ENCODE measurements at regions not wholly inside any gene's neighbourhood (a gene's known extent, or its start where the extent isn't known, plus 50 kb on each side); places are given as distances from the start of the nearest gene placed in this dataset.
"Not testable (repeated sequence)": the region's sequence is repeated elsewhere in the genome, so short reads cannot be mapped to it uniquely, and the experiment has no call there.

DNA sequence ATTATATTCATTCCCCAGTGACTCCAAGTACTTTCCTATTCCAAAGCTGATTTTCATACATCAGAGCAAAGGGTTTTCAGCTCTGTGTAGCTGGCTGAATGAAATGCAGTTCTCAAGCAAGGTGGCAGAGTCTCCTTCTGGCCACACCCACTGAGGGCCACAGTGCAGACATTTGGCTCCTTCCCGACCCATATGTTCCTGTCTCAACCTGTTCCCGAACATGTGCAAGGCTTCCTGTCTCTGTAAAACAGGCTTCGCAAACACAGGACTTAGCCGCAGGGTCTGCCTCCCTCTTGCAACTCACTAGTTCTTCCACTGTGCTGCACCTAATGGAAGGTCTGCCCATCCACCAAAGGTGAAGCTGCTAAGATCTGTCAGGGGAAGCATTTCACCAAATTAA lies 249.2 kb downstream of the MID1IP1 start:
- Histone ChIP-seq H3K9me3 (ENCODE audit: low read depth, low read length) (no peaks in the 10 kb centered on the region), H3K4me1 (ENCODE audit: insufficient read depth, low read length) (no peaks in the 10 kb centered on the region), H3K4me3 (ENCODE audit: low read length) (no peak overlapping the region), H3K27me3 (ENCODE audit: insufficient read depth, low read length) (no peaks in the 10 kb centered on the region)

DNA sequence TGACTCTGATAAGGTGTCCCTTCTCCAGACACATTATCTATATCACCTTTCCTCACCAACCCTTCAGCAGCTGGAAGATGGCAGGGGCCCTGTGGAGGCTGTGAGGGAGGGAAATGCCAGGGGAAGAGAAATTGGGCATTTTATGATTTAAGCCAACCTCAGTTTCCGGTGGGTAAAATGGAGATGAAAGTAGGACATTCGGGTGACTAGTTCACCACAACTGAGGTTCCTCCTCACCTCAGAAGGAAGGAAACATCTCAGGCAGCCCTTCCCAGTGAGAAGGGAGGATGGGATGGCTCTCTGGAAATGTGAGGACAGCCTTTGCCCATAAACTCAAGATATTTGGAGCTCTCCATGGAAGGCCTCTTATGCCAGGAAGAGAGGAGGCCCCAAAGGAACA lies 251.5 kb downstream of the MID1IP1 start:
- Histone ChIP-seq H3K4me1 (ENCODE audit: insufficient read depth, low read length) (no peaks in the 10 kb centered on the region), H3K9me3 (ENCODE audit: low read depth, low read length) (no peaks in the 10 kb centered on the region), H3K27me3 (ENCODE audit: insufficient read depth, low read length) (no peaks in the 10 kb centered on the region), H3K4me3 (ENCODE audit: low read length) (no peak overlapping the region)

DNA sequence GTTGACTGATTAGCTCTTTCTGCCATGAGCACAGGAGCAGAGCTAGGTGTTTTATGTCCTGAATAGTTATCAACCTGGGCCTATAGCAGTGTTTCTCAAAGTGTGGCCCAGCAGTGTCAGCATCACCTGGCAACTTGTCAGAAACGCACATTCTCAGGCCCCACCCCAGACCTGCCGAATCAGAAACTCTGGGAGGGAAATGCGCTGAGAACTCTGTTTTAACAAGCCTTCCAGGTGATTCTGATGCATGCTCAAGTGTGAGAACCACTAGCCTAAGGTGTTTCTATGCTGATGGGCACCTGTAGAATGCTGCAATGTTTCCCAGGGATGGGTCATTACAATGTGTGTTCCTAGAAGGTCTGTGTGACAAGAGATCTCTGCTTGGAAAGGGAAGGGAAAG lies 257.5 kb downstream of the MID1IP1 start:
- no peak overlapping the region for H3K4me3 ChIP-seq (ENCODE audit: low read length)
- H3K4me1 ChIP-seq (ENCODE audit: insufficient read depth, low read length), result peaks cover 12% of the 10 kb centered on the region
- H3K9me3 ChIP-seq (ENCODE audit: low read depth, low read length), result no peaks in the 10 kb centered on the region
- no peaks in the 10 kb centered on the region for H3K27me3 ChIP-seq (ENCODE audit: insufficient read depth, low read length)

DNA sequence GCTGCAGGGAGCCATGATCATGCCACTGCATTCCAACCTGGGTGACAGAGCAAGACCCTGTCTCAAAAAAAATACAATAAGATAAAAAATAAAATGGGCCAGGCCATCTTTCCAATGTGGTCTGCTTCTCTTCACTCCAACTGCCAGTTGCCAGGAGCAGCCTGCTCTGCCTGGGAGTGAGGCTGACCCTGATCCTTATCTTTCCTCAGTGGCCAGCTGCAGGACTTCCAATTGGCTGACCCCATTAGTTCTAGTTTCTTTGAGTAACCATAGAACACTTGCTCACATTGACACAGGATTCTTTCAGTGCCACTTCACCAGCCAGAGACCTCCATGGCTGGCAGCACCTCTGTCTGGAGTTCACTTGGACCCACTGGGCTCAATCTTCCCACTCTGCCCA lies 258.6 kb downstream of the MID1IP1 start:
- Histone ChIP-seq H3K4me3 (ENCODE audit: low read length) (no peak overlapping the region), H3K4me1 (ENCODE audit: insufficient read depth, low read length) (peaks cover 17% of the 10 kb centered on the region), H3K9me3 (ENCODE audit: low read depth, low read length) (no peaks in the 10 kb centered on the region), H3K27me3 (ENCODE audit: insufficient read depth, low read length) (no peaks in the 10 kb centered on the region)

DNA sequence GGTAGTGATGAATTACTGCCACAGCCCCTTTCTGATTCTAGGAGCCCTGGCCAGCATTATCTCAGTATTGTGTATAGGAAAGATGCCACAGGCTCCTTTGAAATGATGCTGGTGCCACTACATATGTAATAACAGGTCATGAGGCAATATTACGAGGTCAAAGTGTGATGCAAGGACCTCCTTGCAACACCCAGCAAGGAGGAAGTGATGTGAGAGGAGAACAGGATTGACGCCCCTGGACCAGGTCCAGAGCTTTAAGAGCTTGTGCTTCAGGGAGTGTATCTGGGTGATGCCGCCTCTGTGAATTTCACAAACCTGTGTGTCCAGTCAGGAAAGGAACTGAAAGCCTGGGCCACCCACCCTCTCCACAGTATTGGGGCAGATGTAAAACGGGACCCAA lies 261.8 kb downstream of the MID1IP1 start:
- no peak overlapping the region for H3K4me3 ChIP-seq (ENCODE audit: low read length)
- no peaks in the 10 kb centered on the region for H3K9me3 ChIP-seq (ENCODE audit: low read depth, low read length)
- peaks cover 17% of the 10 kb centered on the region for H3K4me1 ChIP-seq (ENCODE audit: insufficient read depth, low read length)
- H3K27me3 ChIP-seq (ENCODE audit: insufficient read depth, low read length), result no peaks in the 10 kb centered on the region

DNA sequence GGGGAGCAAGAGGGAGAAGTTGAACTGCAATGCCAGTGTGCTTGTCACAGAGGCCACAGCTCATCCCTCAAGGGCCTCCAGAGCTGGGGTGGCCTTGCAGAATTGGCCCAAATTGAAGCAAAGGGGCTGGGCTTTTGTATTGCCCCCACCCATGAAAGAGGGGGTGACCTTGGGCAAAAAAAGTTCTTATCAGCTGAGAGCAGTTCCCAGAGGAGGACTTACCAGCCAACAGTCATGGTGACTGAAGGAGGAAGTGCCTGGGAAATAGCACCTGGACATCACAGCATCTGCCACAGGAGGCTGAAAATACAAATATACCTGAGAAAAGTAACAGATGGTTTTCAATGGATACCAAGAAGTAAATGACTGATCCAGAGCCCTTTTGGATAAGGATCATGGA lies 262.4 kb downstream of the MID1IP1 start:
- Histone ChIP-seq H3K9me3 (ENCODE audit: low read depth, low read length) (no peaks in the 10 kb centered on the region), H3K4me3 (ENCODE audit: low read length) (no peak overlapping the region), H3K4me1 (ENCODE audit: insufficient read depth, low read length) (peaks cover 17% of the 10 kb centered on the region), H3K27me3 (ENCODE audit: insufficient read depth, low read length) (no peaks in the 10 kb centered on the region)

DNA sequence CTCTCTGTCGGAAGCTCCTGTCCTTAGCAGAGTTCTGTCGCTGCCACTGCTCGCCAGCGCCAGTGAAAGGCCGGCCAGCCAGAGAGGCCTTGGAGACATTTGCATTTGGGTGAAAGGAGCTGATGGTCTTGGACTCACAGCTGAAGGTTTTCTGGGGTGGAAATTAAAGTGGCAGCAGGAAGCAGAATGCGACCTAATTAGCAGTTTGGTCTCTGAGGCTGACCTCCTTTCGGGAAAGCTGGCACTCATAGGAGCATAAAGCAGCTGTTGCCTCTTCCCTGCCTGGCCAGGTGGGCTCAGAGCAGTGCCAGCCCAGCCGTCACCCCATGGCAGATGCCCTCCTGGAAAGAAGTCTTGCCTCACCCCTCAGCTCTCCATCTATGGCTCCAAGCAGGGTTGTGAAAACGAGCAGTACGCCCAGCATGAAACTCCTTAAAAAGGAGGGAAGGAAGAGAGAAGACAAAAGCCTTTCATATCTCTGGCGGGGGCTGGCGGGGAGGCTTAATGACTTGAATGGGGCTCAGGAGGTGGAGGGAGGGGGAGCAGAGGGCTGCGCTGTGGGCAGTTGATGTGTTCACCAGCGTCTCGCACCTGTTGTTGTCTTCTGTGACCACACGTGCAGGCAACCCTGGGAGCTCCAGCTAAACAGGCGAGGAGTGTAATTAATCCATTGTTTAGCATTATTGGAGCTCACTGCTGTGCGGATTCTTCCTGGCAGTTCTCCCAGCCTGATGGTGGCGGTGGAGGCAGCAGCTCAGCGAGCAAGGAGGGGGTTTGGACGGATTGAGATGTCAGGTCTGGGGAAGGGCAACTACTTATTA lies 264.0 kb downstream of the MID1IP1 start:
- H3K4me3 ChIP-seq (ENCODE audit: low read length), result no peak overlapping the region
- H3K9me3 ChIP-seq (ENCODE audit: low read depth, low read length), result no peaks in the 10 kb centered on the region
- no peaks in the 10 kb centered on the region for H3K27me3 ChIP-seq (ENCODE audit: insufficient read depth, low read length)
- H3K4me1 ChIP-seq (ENCODE audit: insufficient read depth, low read length), result peaks cover 17% of the 10 kb centered on the region

DNA sequence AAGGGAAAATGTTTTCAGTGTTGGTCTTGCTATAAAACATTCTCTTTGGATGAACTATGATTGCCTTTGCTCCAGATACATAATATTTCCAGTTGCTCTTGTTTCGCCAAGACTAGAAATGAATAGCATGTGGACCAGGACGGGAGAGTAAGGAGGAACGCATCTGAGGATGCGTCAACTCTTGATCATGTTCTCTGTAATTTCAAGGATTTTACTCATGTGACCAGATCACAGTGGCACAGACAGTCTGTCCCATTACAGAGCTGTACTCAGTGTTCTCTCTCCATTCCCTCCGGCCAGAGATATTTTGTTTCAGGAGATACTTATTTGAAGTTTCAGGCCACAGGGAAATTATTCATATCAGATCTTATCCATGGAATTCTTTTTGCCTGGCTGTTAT lies 266.6 kb downstream of the MID1IP1 start:
- Histone ChIP-seq H3K4me1 (ENCODE audit: insufficient read depth, low read length) (peaks cover 11% of the 10 kb centered on the region), H3K9me3 (ENCODE audit: low read depth, low read length) (no peaks in the 10 kb centered on the region), H3K4me3 (ENCODE audit: low read length) (no peak overlapping the region), H3K27me3 (ENCODE audit: insufficient read depth, low read length) (no peaks in the 10 kb centered on the region)

DNA sequence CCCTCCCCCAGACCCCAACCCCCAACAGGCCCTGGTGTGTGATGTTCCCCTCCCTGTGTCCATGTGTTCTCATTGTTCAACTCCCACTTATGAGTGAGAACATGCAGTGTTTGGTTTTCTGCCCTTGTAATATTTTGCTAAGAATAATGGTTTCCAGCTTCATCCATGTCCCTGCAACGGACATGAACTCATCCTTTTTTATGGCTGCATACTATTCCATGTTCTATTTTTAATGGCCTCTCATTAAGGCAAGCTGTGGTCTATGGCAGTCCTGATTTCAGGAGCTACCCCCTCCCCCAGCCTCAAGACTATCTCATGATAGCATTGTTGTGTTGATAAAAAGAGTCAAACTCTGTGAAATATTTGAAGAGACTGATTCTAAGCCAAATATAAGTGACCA lies 267.4 kb downstream of the MID1IP1 start:
- not testable (repeated sequence) for H3K27me3 ChIP-seq (ENCODE audit: insufficient read depth, low read length); H3K4me3 ChIP-seq (ENCODE audit: low read length); H3K4me1 ChIP-seq (ENCODE audit: insufficient read depth, low read length); H3K9me3 ChIP-seq (ENCODE audit: low read depth, low read length)

DNA sequence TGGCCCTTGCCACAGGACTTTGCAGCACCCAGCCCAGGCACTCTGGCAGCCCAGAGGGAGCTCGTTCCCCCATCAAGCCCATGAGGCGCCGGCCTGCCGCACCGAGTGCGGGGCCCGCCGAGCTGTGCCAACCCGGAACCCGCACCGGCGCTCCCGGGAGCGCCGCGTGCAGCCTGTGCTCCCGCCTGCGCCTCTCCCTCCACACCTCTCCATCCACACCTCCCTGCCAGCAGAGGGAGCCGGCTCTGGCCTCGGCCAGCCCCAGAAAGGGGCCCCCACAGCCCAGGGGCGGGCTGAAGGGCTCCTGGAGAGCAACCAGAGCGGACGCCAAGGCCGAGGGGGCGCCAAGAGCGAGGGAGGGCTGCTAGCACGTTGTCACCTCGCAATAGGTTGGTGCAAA lies 268.8 kb downstream of the MID1IP1 start:
- Histone ChIP-seq H3K9me3 (ENCODE audit: low read depth, low read length) (no peaks in the 10 kb centered on the region), H3K27me3 (ENCODE audit: insufficient read depth, low read length) (no peaks in the 10 kb centered on the region), H3K4me3 (ENCODE audit: low read length) (no peak overlapping the region), H3K4me1 (ENCODE audit: insufficient read depth, low read length) (no peaks in the 10 kb centered on the region)

DNA sequence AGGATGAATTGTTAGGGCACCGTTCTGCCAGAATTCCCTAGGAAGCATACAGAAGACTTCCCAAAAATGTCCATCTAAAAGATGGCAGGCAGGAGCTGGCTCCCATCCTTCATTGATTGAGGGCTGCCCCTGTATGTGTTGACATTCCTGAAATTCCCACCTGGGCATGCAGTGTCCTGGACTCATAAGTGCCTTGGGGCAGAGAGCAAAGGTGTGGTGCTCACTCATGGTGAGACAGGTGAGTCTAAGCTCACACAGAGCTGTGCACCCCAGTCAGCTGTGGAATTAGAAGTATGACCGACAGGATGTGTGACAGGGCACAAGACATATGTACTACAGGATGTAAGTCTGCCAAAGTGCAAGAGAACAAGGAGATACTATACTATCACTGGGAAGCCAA lies 271.9 kb downstream of the MID1IP1 start:
- H3K4me3 ChIP-seq (ENCODE audit: low read length), result no peak overlapping the region
- no peaks in the 10 kb centered on the region for H3K4me1 ChIP-seq (ENCODE audit: insufficient read depth, low read length)
- no peaks in the 10 kb centered on the region for H3K9me3 ChIP-seq (ENCODE audit: low read depth, low read length)
- H3K27me3 ChIP-seq (ENCODE audit: insufficient read depth, low read length), result no peaks in the 10 kb centered on the region

DNA sequence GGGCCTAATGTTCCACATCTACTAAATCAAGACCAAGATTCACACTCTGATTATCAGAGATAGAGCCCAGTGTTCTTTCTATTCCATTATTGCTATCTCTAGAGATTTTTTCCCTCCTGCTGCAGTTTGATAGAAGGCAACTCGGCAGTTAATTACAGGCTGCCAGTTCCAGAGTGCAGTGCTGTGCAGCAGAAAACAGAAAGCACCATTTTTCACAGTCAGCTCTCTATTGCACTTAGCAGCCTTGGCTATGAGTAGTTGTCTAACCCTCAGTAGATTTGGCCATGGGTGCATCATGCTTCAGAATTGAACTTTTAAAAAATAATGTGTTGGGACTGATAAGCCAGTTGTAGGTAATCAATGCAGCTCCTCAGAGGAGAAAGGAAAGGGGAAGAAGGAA lies 295.3 kb downstream of the MID1IP1 start:
- Histone ChIP-seq H3K4me3 (ENCODE audit: low read length) (no peak overlapping the region), H3K9me3 (ENCODE audit: low read depth, low read length) (no peaks in the 10 kb centered on the region), H3K4me1 (ENCODE audit: insufficient read depth, low read length) (no peaks in the 10 kb centered on the region), H3K27me3 (ENCODE audit: insufficient read depth, low read length) (no peaks in the 10 kb centered on the region)

DNA sequence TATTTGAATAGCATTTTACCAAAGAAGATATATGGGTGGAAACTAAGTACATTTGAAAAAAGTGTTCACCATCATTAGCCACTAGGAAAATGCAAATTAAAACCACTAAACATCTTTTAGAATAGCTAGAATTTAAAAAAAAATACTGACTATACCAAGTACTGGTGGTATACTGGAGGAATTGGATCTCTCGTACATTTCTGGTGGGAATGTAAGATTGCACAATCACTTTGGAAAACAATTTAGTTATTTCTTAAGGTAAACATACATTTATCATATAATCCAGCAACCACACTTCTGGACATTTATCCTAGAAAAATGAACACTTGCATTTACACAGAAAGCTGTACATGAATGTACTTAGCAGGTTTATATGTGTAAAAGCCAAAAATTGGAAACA lies 303.5 kb downstream of the MID1IP1 start:
- Histone ChIP-seq H3K9me3 (ENCODE audit: low read depth, low read length) (no peaks in the 10 kb centered on the region), H3K4me1 (ENCODE audit: insufficient read depth, low read length) (no peaks in the 10 kb centered on the region), H3K4me3 (ENCODE audit: low read length) (no peak overlapping the region), H3K27me3 (ENCODE audit: insufficient read depth, low read length) (no peaks in the 10 kb centered on the region)

DNA sequence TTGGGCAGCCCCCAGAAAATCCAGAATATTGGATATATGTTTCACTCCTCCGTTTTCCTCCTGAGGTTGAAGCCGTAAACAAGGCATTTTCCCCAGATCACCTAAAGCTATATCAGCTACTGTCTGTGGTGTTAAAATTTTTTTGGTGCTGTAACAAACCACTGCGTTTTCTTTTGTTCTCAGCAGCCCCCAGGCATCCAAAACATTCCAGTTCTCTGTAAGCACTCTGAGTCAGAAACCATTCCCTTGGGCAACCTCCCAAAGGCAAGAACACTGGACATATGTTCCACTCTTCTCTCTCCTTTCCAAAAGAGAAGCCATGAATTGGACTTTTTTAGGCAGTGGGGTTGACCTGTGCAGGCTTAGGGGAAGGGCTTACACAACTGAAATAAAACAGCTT lies 310.9 kb downstream of the MID1IP1 start:
- Histone ChIP-seq H3K4me1 (ENCODE audit: insufficient read depth, low read length) (no peaks in the 10 kb centered on the region), H3K27me3 (ENCODE audit: insufficient read depth, low read length) (no peaks in the 10 kb centered on the region), H3K4me3 (ENCODE audit: low read length) (no peak overlapping the region), H3K9me3 (ENCODE audit: low read depth, low read length) (no peaks in the 10 kb centered on the region)

DNA sequence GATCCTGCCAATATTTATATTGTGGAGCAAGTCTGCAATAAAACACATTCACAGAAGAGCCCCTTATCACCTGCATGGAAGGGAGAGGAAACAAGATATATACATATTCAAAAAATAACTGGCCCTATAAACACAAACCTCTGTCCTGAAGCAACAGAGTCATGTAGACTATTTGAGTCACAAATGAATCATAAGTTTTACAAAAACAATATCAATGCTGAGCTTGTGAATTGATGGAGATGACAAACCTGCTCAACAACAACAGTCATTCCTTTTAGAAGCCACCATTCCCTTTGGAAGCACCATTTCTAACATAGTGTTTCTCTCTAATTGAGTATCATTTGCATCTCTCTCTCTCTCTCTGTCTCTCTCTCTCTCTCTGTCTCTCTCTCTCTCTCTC lies 313.9 kb downstream of the MID1IP1 start:
- H3K9me3 ChIP-seq (ENCODE audit: low read depth, low read length), result no peaks in the 10 kb centered on the region
- no peak overlapping the region for H3K4me3 ChIP-seq (ENCODE audit: low read length)
- no peaks in the 10 kb centered on the region for H3K4me1 ChIP-seq (ENCODE audit: insufficient read depth, low read length)

DNA sequence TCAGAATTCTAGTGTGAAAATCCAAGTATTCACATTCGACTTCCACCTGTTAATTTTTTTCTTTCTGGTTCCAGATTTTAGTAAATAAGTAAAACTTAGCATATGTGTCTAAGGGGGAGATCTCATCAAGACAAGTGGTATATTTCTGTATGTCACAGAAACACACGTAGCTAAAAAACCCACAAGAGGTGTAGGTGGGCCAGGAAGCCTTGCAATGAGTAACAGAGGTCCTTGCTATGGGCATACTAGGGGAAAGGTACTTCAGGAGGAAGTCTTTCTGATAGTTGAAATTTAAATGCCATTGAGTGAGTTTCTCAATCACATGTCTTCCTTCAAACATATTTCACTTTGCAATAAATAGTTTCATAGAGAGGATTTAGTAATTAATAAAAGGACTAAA lies 315.8 kb downstream of the MID1IP1 start:
- H3K9me3 ChIP-seq (ENCODE audit: low read depth, low read length), result no peaks in the 10 kb centered on the region
- H3K4me1 ChIP-seq (ENCODE audit: insufficient read depth, low read length), result no peaks in the 10 kb centered on the region
- no peaks in the 10 kb centered on the region for H3K27me3 ChIP-seq (ENCODE audit: insufficient read depth, low read length)
- no peak overlapping the region for H3K4me3 ChIP-seq (ENCODE audit: low read length)

More for the DNA sequence above, 313.9 kb downstream of the MID1IP1 start:
- no peaks in the 10 kb centered on the region for H3K27me3 ChIP-seq (ENCODE audit: insufficient read depth, low read length)
